Calu3 (cell line): ENCODE measurements at regions not wholly inside any gene's neighbourhood (a gene's known extent, or its start where the extent isn't known, plus 50 kb on each side); places are given as distances from the start of the nearest gene placed in this dataset.

Experiments
- BruUV-seq: library from RNA; stranded (reverse); fragments of 400-500 nt; replicated peaks from 2 replicates; lab custom pipeline; 2021; lab: Mats Ljungman, UMichigan
- CTCF ChIA-PET: fragments of 300-600 bp; sonication (Branson Sonifier 250); formaldehyde crosslinking; loops from one replicate; lab custom pipeline; 2022; ENCODE audit warnings: antibody characterized with exemption; lab: Charles Lee
- DNase-seq: peaks from one replicate; pipeline ENCODE4 v3.0.0; 2022
- H3K27ac Mint-ChIP-seq: one replicate; pipeline ENCODE4 v1.8.0; 2022; ENCODE audit warnings: mixed read lengths; ENCODE audit not compliant: unreplicated experiment
- H3K27me3 Mint-ChIP-seq: one replicate; pipeline ENCODE4 v1.8.0; 2022; ENCODE audit warnings: mixed read lengths; ENCODE audit not compliant: unreplicated experiment
- H3K36me3 Mint-ChIP-seq: one replicate; pipeline ENCODE4 v1.8.0; 2022; ENCODE audit warnings: mild to moderate bottlenecking, moderate library complexity, mixed read lengths; ENCODE audit not compliant: insufficient read depth, unreplicated experiment
- H3K4me1 Mint-ChIP-seq: one replicate; pipeline ENCODE4 v1.8.0; 2022; ENCODE audit warnings: mild to moderate bottlenecking, low read depth, mixed read lengths; ENCODE audit not compliant: unreplicated experiment
- H3K4me3 Mint-ChIP-seq: one replicate; pipeline ENCODE4 v1.8.0; 2022; ENCODE audit warnings: mild to moderate bottlenecking, low read depth, moderate library complexity, mixed read lengths; ENCODE audit not compliant: unreplicated experiment
- H3K9me3 Mint-ChIP-seq: one replicate; pipeline ENCODE4 v1.8.0; 2022; ENCODE audit warnings: low read depth, mixed read lengths; ENCODE audit not compliant: unreplicated experiment
- intact Hi-C: fragments of 100-400 bp; cut with micrococcal nuclease; formaldehyde crosslinking; loops from one replicate; pipeline ENCODE4 v1.10.0; 2022; ENCODE audit not compliant: unreplicated experiment
- TF ChIP-seq, protein P1 (sequence below): fragments of 200-600 bp; IDR thresholded peaks from one replicate; pipeline ENCODE4 v1.8.0; 2022; ENCODE audit warnings: antibody characterized with exemption; ENCODE audit not compliant: unreplicated experiment

GRCh38 chr3:130823241-130823884, 70.5 kb upstream of the ATP2C1 start:
- Mint-ChIP-seq H3K36me3 (peaks cover 10% of the 10 kb centered on the region), H3K27me3 (no peaks in the 10 kb centered on the region), H3K4me3 (no peak overlapping the region), H3K27ac (no peak overlapping the region), H3K9me3 (no peaks in the 10 kb centered on the region), H3K4me1 (peaks cover 61% of the 10 kb centered on the region)
- DNase-seq, result no peak
- BruUV-seq, result no TSS peak
- CTCF ChIA-PET, result no interaction called here
- TF ChIP-seq, protein P1, sequence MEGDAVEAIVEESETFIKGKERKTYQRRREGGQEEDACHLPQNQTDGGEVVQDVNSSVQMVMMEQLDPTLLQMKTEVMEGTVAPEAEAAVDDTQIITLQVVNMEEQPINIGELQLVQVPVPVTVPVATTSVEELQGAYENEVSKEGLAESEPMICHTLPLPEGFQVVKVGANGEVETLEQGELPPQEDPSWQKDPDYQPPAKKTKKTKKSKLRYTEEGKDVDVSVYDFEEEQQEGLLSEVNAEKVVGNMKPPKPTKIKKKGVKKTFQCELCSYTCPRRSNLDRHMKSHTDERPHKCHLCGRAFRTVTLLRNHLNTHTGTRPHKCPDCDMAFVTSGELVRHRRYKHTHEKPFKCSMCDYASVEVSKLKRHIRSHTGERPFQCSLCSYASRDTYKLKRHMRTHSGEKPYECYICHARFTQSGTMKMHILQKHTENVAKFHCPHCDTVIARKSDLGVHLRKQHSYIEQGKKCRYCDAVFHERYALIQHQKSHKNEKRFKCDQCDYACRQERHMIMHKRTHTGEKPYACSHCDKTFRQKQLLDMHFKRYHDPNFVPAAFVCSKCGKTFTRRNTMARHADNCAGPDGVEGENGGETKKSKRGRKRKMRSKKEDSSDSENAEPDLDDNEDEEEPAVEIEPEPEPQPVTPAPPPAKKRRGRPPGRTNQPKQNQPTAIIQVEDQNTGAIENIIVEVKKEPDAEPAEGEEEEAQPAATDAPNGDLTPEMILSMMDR, result no peak
- intact Hi-C loops, result no loop called here

DNA sequence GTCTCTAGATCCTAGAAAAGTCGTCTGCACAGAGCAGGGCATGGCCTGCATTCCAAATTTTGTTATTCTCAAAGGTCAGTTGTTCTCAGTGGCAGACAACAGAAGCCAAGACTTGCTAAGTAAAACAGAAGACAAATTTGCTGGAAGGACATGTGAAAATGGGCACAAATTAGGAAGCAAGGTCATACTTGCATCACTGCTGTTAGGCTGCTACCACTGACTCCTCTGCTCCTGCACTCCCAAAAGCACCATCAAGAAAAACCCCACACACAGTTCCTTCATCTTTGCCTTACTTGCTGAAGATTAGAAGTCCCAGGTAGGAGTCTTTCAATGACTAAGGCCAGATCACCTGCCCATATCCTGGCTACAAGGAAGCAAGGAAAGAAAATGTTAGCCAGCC, 69.9 kb upstream of the ATP2C1 start:
- Mint-ChIP-seq H3K27me3 (no peaks in the 10 kb centered on the region), H3K9me3 (no peaks in the 10 kb centered on the region), H3K27ac (no peak overlapping the region), H3K36me3 (peaks cover 10% of the 10 kb centered on the region), H3K4me1 (peaks cover 55% of the 10 kb centered on the region), H3K4me3 (no peak overlapping the region)
- CTCF ChIA-PET, result interaction anchor here (0.7 kb wide), 1 partner anchor 26 kb away, joined by 3 read pairs; no protein-coding TSS in a partner anchor
- TF ChIP-seq, protein P1, result no peak
- BruUV-seq, result no TSS peak
- DNase-seq, result no peak
- intact Hi-C loops, result no loop called here

DNA sequence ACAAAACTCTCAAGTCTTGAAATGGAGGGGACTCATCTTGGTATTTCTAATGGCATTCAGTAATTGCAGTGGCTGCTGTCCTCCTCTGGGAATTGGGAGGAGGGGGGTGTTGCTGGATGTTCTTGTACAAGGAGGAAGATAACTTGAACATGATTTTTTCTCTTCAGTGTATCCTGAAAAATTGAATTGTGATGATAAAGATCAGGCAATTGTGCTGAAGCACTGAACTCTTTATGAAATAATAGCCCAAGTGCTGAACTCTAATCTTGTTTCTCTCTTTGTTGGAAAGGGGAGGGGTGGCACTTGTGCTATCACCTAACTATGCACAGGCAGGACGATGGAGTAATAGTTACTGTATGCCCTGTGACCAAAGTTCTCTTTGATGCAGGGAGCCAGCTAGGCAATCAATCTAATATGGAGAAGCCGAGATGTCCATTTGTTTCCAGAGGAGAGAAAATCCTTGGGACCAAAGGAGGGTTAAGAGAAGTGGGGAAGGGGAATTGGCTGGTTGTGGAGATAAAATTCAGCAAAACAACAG, 68.1 kb upstream of the ATP2C1 start:
- no TSS peak for BruUV-seq
- Mint-ChIP-seq H3K9me3 (no peaks in the 10 kb centered on the region), H3K27ac (peak overlapping the region; percentile 18)

DNA sequence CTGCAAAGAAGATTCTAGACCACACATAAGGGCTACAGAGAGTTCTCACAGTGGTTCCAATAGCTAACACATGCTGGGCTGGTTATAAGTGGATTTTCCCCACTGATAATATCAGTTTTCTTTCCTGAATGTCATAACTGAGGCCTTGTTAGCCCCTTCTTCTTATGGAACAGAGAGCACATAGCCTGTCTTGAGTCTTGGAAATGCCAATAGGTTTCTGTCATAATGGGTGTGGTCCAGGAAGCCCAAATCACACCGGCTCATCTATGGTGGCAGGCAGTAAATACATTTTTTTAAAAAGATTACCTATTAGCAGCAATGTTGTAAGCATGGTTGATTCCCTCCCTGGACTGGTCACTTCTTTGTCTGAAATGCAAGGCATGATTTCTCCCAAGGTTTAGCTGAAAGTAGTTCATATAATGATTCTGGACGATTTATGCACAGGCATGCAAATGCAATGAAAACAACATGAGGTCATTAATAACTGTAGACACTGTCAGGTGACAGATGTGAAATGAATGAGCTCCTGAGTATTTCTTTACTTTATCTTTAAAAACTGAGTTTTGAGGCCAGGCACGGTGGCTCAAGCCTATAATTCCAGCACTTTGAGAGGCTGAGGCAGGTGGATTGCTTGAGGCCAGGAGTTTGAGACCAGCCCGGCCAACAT, 67.2 kb upstream of the ATP2C1 start:
- no TSS peak for BruUV-seq
- intact Hi-C loops, result no loop called here
- Mint-ChIP-seq H3K4me1 (peaks cover 34% of the 10 kb centered on the region), H3K27ac (no peak overlapping the region), H3K9me3 (no peaks in the 10 kb centered on the region), H3K27me3 (no peaks in the 10 kb centered on the region), H3K36me3 (no peaks in the 10 kb centered on the region), H3K4me3 (no peak overlapping the region)
- peak; percentile 53 for DNase-seq
- CTCF ChIA-PET, result interaction anchor here (0.7 to 1.4 kb wide), 7 partner anchors 10 to 67 kb away, joined by 3 to 4 read pairs (median 3); partner anchors contain the start of gene ATP2C1
- TF ChIP-seq, protein P1, result no peak

More for the DNA sequence above, 68.1 kb upstream of the ATP2C1 start:
- peaks cover 5% of the 10 kb centered on the region for H3K36me3 Mint-ChIP-seq
- H3K4me1 Mint-ChIP-seq, result peaks cover 37% of the 10 kb centered on the region
- intact Hi-C loops, result no loop called here
- DNase-seq, result no peak
- CTCF ChIA-PET, result interaction anchor here (0.8 to 1.4 kb wide), 4 partner anchors 9 to 54 kb away, joined by 3 to 4 read pairs (median 4); no protein-coding TSS in a partner anchor
- no peak overlapping the region for H3K4me3 Mint-ChIP-seq
- no peaks in the 10 kb centered on the region for H3K27me3 Mint-ChIP-seq
- TF ChIP-seq, protein P1, result no peak
